ENCODE measurements at regions not wholly inside any gene's neighbourhood (a gene's known extent, or its start where the extent isn't known, plus 50 kb on each side); places are given as distances from the start of the nearest gene placed in this dataset.

- TF ChIP-seq CTCF (IDR thresholded peaks at IDR 0.05), result no peak
Observed at GRCh38 chr15:96274698-96275097, 55.8 kb upstream of the NR2F2 start.

GRCh38 chr15:96276438-96277210, 53.9 kb upstream of the NR2F2 start:
- no peaks in the 10 kb centered on the region for H3K27me3 ChIP-seq

More at GRCh38 chr15:96274698-96275097, 55.8 kb upstream of the NR2F2 start:
- Histone ChIP-seq H3K4me1 (no peaks in the 10 kb centered on the region), H3K36me3 (peaks cover 4% of the 10 kb centered on the region), H3K9me3 (no peaks in the 10 kb centered on the region), H3K27me3 (no peaks in the 10 kb centered on the region), H3K4me3 (no peak overlapping the region), H3K27ac (no peak overlapping the region)
- DNase-seq (no peak), ATAC-seq (no peak)
- intact Hi-C loops (cut with DNase I), result no loop called here

More at GRCh38 chr15:96276438-96277210, 53.9 kb upstream of the NR2F2 start:
- Histone ChIP-seq H3K36me3 (peaks cover 4% of the 10 kb centered on the region), H3K27ac (no peak overlapping the region), H3K4me1 (no peaks in the 10 kb centered on the region), H3K4me3 (no peak overlapping the region), H3K9me3 (no peaks in the 10 kb centered on the region)
- DNase-seq, result no peak
- TF ChIP-seq CTCF (IDR thresholded peaks at IDR 0.05), result no peak
- no peak for ATAC-seq
- intact Hi-C loops (cut with DNase I), result no loop called here
